Lower leg skin (tissue), 4 donors: ENCODE measurements at regions not wholly inside any gene's neighbourhood (a gene's known extent, or its start where the extent isn't known, plus 50 kb on each side); places are given as distances from the start of the nearest gene placed in this dataset.

Experiments used
- DNase-seq, 2 donors: peaks; one replicate each; pipeline ENCODE4 v3.0.0-alpha.2; 2019; ENCODE audit warnings: low spot score in 2 of 2
- H3K4me3 ChIP-seq: fragments of 200-600 bp; sonication (generic); 2 replicates; pipeline ENCODE4 v1.5.1; 2017; ENCODE audit warnings: mild to moderate bottlenecking, low read depth; ENCODE audit not compliant: poor library complexity, severe bottlenecking
- CTCF ChIP-seq, 3 donors: fragments of 450-650 bp; IDR thresholded peaks; one replicate each; pipeline ENCODE4 v1.5.1; 2016; ENCODE audit warnings: antibody characterized with exemption in 3 of 3, mild to moderate bottlenecking in 3 of 3, moderate library complexity in 2 of 3
- POLR2A ChIP-seq, 2 donors: fragments of 450-650 bp; IDR thresholded peaks; one replicate each; pipeline ENCODE4 v1.6.1; 2016 to 2017; ENCODE audit warnings: antibody characterized with exemption in 2 of 2, mild to moderate bottlenecking in 1 of 2, moderate library complexity in 1 of 2
- WGBS, 2 donors: methylation state at CpG; one replicate each; pipeline ENCODE4 v1.1.5; 2018; 5-methylcytosine and 5-hydroxymethylcytosine counted together
- intact Hi-C: fragments of 100-400 bp; cut with DNase I; formaldehyde crosslinking; loops from one replicate; pipeline ENCODE4 v1.15.0; 2023; ENCODE audit warnings: low total_unique reads

- no peak for DNase-seq
- no peak for TF ChIP-seq POLR2A (IDR thresholded peaks at IDR 0.05)
- no peak for TF ChIP-seq CTCF (IDR thresholded peaks at IDR 0.05)
- intact Hi-C loops: no loop called here
- no peak overlapping the region for H3K4me3 ChIP-seq
These were observed 383.8 kb upstream of the KHDRBS2 start for GRCh38 chr6:62669831-62670230.

- no peak overlapping the region for H3K4me3 ChIP-seq
- intact Hi-C loops: no loop called here
- DNase-seq: no peak
- WGBS, 2 donors: 77 to 86% methylated on average over 2 of the region's 2 CpGs
- no peak for TF ChIP-seq CTCF (IDR thresholded peaks at IDR 0.05)
- TF ChIP-seq POLR2A (IDR thresholded peaks at IDR 0.05): no peak
These were observed 366.8 kb upstream of the KHDRBS2 start for GRCh38 chr6:62652692-62653328.

GRCh38 chr6:62645274-62645673 lies 359.2 kb upstream of the KHDRBS2 start:
- WGBS, 2 donors: 50 to 61% methylated on average over 2 of the region's 2 CpGs
- TF ChIP-seq POLR2A (IDR thresholded peaks at IDR 0.05) (no peak), CTCF (IDR thresholded peaks at IDR 0.05) (no peak)
- DNase-seq: no peak
- intact Hi-C loops: no loop called here
- no peak overlapping the region for H3K4me3 ChIP-seq

- no peak for DNase-seq
- no peak overlapping the region for H3K4me3 ChIP-seq
- TF ChIP-seq CTCF (IDR thresholded peaks at IDR 0.05) (no peak), POLR2A (IDR thresholded peaks at IDR 0.05) (no peak)
- intact Hi-C loops: no loop called here
- WGBS, 2 donors: 69 to 70% methylated on average over 2 of the region's 2 CpGs
These were observed 354.7 kb upstream of the KHDRBS2 start for GRCh38 chr6:62640749-62641148.

GRCh38 chr6:62626661-62627060 lies 340.6 kb upstream of the KHDRBS2 start:
- intact Hi-C loops: no loop called here
- DNase-seq: no peak
- 72 to 83% methylated on average over 2 of the region's 2 CpGs for WGBS, 2 donors
- TF ChIP-seq CTCF (IDR thresholded peaks at IDR 0.05): no peak
- H3K4me3 ChIP-seq: no peak overlapping the region

GRCh38 chr6:62623846-62624532 lies 338.0 kb upstream of the KHDRBS2 start:
- intact Hi-C loops: no loop called here
- DNase-seq: no peak
- 96% methylated on average over 1 of the region's 1 CpG for WGBS, 2 donors
- TF ChIP-seq POLR2A (IDR thresholded peaks at IDR 0.05) (no peak), CTCF (IDR thresholded peaks at IDR 0.05) (no peak)
- H3K4me3 ChIP-seq: no peak overlapping the region
